Stimulated activated naive CD4-positive, alpha-beta T cell (primary cell): ENCODE measurements at regions not wholly inside any gene's neighbourhood (a gene's known extent, or its start where the extent isn't known, plus 50 kb on each side); places are given as distances from the start of the nearest gene placed in this dataset.
"Not testable (repeated sequence)": the region's sequence is repeated elsewhere in the genome, so short reads cannot be mapped to it uniquely, and the experiment has no call there.

Experiments used
- DNase-seq, 6 experiments: peaks; one replicate each; lab custom pipeline; 2025; lab: John Stamatoyannopoulos, UW

- DNase-seq, result no peak
These were observed 705.9 kb downstream of the MAFB start for GRCh38 chr20:39983183-39983582.

- no peak for DNase-seq
These were observed 714.0 kb downstream of the MAFB start for GRCh38 chr20:39974966-39975501.

GRCh38 chr20:39968495-39968894, 720.5 kb downstream of the MAFB start:
- no peak for DNase-seq

- DNase-seq, result no peak
These were observed 721.2 kb downstream of the MAFB start for GRCh38 chr20:39967806-39968205.

GRCh38 chr20:39961637-39962244, 727.3 kb downstream of the MAFB start:
- DNase-seq, result no peak

- no peak for DNase-seq
These were observed 728.3 kb downstream of the MAFB start for GRCh38 chr20:39960522-39961428.

- DNase-seq, result not testable (repeated sequence)
These were observed 731.1 kb downstream of the MAFB start for GRCh38 chr20:39957911-39958310.

GRCh38 chr20:39954621-39955020, 734.4 kb downstream of the MAFB start:
- DNase-seq, result no peak

- DNase-seq, result no peak
These were observed 742.1 kb downstream of the MAFB start for GRCh38 chr20:39946931-39947330.

GRCh38 chr20:39946053-39946810, 742.8 kb downstream of the MAFB start:
- DNase-seq, result no peak

GRCh38 chr20:39944861-39945260, 744.2 kb downstream of the MAFB start:
- DNase-seq, result no peak

GRCh38 chr20:39943336-39943735, 745.7 kb downstream of the MAFB start:
- no peak for DNase-seq

- no peak for DNase-seq
These were observed 747.8 kb downstream of the MAFB start for GRCh38 chr20:39941245-39941644.

GRCh38 chr20:39939241-39939865, 749.7 kb downstream of the MAFB start:
- DNase-seq, result no peak

GRCh38 chr20:39936401-39936800, 752.6 kb downstream of the MAFB start:
- DNase-seq, result no peak

- no peak for DNase-seq
These were observed 753.1 kb downstream of the MAFB start for GRCh38 chr20:39935901-39936300.

GRCh38 chr20:39916236-39916765, 772.7 kb downstream of the MAFB start:
- no peak for DNase-seq

GRCh38 chr20:39913274-39913673, 775.8 kb downstream of the MAFB start:
- no peak for DNase-seq

GRCh38 chr20:39911497-39911896, 777.5 kb downstream of the MAFB start:
- no peak for DNase-seq

- no peak for DNase-seq
These were observed 778.5 kb downstream of the MAFB start for GRCh38 chr20:39910536-39910935.

- no peak for DNase-seq
These were observed 779.6 kb downstream of the MAFB start for GRCh38 chr20:39909447-39909846.
